ENCODE measurements at regions not wholly inside any gene's neighbourhood (a gene's known extent, or its start where the extent isn't known, plus 50 kb on each side); places are given as distances from the start of the nearest gene placed in this dataset.

DNA sequence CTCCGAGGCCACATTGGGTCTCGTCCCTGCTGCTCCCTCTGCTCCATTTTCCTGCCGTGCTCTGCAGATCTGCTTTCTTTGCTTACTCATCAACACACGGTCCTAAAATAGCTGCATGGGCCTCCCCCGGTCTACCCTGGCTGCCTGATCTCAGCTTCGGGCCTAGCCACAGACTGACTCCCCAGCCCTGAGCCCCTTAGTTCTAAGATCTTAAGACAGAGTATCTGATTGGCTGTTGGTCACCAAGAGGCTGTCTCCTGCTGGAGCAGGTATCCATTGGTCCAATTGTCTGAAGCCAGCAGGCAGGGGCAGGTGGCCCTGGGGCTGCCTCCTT, 53.7 kb upstream of the NECTIN1 start:
- no peak for TF ChIP-seq ZKSCAN8 (CRISPR knock-in tag; IDR thresholded peaks at IDR 0.05; ENCODE audit: borderline replicate concordance)
- TF ChIP-seq HDAC6 (IDR thresholded peaks at IDR 0.05; ENCODE audit: low read depth, low read length), result no peak
- TF ChIP-seq EP300 (IDR thresholded peaks at IDR 0.05; ENCODE audit: low read depth in 2 of 2, low read length in 2 of 2), result no peak
- no peak for TF ChIP-seq EP300 (CRISPR knock-in tag; IDR thresholded peaks at IDR 0.05; ENCODE audit: borderline replicate concordance)
- no peak for TF ChIP-seq EED (CRISPR knock-in tag; IDR thresholded peaks at IDR 0.05)
- TF ChIP-seq TAF15 (IDR thresholded peaks at IDR 0.05; ENCODE audit: low read depth, low read length, poor library complexity, severe bottlenecking), result no peak
- TF ChIP-seq ERF (CRISPR knock-in tag; IDR thresholded peaks at IDR 0.05), result no peak
- TF ChIP-seq NR2C2 (CRISPR knock-in tag; IDR thresholded peaks at IDR 0.05; ENCODE audit: borderline replicate concordance), result no peak
- TF ChIP-seq ZNF607 (CRISPR knock-in tag; IDR thresholded peaks at IDR 0.05; ENCODE audit: borderline replicate concordance), result no peak
- no peak for TF ChIP-seq ZNF121 (CRISPR knock-in tag; IDR thresholded peaks at IDR 0.05)
- TF ChIP-seq CTCF (CRISPR knock-in tag; IDR thresholded peaks at IDR 0.05), result no peak
- TF ChIP-seq ZNF12 (CRISPR knock-in tag; IDR thresholded peaks at IDR 0.05), result no peak
- no peak for TF ChIP-seq FOXA3 (CRISPR knock-in tag; IDR thresholded peaks at IDR 0.05)
- TF ChIP-seq ZNF724P (CRISPR knock-in tag; IDR thresholded peaks at IDR 0.05; ENCODE audit: borderline replicate concordance), result no peak
- TF ChIP-seq FOSL1 (CRISPR knock-in tag; IDR thresholded peaks at IDR 0.05; ENCODE audit: borderline replicate concordance), result no peak

All from HepG2 (cell line).